Amygdala (tissue), 56 donors: ENCODE measurements at regions not wholly inside any gene's neighbourhood (a gene's known extent, or its start where the extent isn't known, plus 50 kb on each side); places are given as distances from the start of the nearest gene placed in this dataset.
"Not testable (repeated sequence)": the region's sequence is repeated elsewhere in the genome, so short reads cannot be mapped to it uniquely, and the experiment has no call there.

ENCODE experiments used
- DNase-seq, 56 donors: peaks; one replicate each; lab custom pipeline; 2025; lab: John Stamatoyannopoulos, UW

DNA sequence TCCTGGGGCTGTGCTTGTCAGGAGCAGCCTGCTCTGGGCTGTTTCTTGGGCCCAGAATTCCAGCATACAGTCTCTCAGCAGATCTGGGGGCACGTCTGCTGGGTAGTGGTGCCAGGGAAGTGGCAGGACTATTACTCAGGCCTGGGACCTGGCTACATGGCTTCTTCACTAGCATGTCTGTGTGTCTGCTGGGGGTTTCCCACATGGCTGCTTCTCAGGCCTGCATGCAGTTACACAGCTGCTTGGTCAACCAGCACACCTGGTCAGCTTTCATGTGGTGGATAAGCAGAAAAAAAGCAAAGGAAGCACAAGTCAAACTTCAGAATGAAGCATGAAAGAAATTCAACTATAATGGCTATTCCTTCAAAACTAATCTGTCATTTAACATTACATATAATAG lies 316.2 kb upstream of the NOX3 start:
- no peak for DNase-seq

DNA sequence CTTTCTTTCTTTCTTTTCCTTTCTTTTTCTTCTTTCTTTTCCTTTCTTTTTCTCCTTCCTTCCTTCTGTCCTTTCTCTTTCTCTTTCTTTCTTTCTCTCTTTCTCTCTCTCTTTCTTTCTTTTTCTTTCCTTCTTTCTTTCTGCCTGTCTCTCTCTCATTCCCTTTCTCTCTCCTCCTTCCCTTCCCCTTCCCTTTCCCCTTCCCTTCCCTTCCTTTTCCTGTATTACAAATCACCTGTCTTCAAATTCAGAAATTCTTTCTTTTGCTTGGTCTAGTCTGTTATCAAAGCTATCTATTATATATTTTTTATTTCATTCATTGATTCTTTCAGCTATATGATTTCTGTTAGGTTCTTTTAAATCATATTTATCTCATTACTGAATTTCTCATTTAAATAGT lies 315.2 kb upstream of the NOX3 start:
- DNase-seq: no peak

DNA sequence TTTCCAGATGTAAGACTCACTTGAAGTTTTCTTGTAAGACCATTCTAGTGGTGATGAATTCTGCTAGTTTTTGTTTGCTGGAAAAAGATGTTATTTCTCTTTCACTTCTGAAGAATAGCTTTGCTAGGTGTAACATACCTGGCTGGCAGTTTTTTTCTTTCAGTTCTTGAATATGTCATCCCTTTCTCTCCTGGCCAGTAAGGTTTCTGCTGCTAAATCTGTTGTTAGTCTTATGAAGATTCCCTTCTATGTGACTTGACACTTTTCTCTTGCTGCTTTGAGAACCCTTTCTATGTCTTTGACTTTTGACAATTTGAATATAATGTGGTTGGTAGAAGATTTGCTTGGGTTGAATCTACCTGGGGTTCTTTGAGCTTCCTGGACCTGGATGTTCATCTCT lies 314.7 kb upstream of the NOX3 start:
- no peak for DNase-seq

DNA sequence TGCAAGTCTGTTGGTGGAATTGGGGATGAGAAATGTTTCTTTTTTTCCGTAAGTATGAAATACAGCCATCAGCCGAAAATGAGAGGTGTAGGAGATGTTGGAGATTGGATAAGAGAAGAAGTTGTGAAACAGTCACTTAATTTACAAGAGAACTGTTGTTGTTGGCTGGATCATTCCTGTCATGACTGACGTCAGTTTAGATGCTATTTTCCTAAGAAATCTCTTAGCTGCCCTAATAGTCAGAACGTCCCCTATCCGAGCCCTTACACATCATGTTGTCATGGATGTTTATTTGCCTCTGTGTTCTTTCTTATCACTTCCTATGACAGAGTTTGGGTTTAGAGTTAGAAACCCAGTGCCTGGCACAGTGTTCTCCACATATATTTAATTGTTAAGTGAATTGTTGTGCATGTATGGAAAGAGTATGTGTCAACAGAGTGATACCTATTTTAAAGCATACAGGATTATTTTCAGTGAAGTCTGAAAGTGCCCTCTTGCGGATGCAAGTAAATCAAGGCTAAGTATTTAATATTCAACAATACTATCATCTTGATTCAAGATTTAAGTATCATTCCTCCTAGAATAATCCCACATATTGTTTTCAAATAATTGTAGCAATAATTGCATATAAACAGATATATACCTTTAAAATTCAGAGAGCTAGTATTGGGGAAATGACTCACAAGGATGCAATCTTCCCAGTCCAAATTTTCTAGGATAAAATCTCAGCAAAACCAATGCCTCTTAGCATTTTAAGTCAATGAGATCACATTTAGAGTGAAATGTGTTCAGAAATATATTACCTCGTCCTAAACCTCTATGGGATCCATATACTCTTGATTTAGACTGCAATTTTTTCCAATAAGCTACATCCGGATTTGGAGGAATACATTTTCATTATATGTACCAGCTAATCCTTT lies 309.9 kb upstream of the NOX3 start:
- DNase-seq: no peak

DNA sequence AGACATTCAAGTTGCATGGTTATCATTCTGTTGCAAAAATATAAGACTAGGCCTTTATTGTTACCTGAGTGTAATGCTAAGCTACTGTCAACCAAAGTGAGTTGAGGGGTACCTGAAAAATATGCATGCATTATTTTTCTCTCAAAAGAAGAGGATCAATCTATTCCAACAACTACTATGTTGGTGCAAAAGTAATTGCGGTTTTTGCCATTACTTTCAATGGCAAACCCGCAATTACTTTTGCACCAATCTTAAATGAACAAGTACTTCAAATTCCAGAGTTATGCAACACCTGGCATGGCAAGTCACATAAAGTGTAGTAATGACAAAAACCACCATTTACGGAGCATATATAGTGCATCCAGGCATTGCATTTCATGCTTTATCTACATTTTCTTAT lies 307.0 kb upstream of the NOX3 start:
- no peak for DNase-seq

DNA sequence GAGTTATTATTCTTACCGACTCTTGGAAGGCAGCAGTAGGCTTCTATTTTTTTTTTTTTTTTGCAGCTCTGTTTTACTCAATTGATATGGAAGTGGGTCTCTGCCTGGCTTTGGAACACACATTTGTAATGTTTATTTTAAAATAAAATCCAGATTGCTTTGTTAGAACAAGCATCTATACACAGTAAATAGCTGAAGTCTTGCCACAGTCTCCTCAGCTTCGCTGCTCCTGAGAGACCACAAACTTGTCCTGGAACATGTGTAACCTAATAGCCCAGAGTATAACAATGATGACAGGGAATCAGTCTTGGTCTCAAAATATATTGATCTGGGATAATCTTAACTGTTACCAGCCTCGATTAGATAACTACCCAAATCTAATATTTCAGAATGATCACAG lies 299.8 kb upstream of the NOX3 start:
- DNase-seq: no peak

DNA sequence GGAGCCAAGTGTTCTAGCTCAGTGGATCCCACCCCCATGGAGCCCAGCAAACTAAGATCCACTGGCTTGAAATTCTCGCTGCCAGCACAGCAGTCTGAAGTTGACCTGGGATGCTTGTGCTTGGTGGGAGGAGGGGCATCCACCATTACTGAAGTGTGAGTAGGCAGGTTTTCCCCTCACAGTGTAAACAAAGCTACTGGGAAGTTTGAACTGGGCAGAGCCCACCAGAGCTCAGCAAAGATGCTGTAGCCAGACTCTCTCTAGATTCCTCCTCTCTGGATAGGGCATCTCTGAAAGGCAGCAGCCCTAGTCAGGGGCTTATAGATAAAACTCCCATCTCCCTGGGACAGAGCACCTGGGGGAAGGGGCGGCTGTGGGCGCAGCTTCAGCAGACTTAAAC lies 293.1 kb upstream of the NOX3 start:
- not testable (repeated sequence) for DNase-seq

DNA sequence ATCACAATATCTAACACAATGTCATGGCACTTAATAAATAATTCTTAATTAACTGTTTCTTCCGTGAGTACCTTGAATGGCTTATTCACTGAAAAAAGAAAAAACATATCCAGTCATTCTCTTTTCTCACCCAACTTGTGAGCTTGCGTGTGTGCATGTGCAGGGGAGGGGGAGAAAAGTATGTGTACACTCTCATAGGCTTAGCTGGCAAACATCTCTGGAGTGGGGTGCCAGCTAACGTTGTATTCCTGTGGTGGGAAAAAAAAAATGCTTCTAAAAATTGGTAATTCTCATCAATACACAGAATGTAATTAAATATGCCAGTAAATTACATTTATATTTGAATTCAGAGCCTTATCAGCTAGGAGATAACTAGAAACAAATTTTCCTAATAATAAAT lies 291.9 kb upstream of the NOX3 start:
- no peak for DNase-seq

DNA sequence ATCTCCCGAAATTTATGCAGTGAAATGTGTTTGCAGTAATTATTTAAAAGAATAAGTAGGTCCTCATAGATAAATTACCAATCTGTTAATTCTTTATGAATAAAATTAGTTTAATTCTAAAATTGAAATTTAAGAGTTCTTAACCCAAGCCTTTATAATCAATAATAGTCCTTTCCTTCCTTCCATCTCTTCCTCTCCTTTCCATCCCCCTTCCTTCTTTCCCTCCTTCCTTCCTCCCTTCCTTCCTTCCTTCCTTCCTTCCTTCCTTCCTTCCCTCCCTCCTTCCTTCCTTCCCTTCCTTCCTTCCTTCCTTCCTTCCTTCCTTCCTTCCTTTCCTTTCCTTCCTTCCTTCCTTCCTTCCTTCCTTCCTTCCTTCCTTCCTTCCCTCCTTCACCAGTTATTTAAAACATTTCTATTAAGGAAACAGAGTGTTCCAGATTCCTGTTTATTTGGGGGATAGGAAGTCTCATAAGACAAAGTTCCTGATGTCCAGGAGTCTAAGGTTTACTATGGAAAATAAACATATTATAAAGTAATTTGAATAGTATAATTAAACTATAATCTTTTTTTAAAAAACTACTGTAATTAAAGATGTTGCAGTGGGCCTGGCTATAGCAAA lies 285.3 kb upstream of the NOX3 start:
- no peak for DNase-seq

DNA sequence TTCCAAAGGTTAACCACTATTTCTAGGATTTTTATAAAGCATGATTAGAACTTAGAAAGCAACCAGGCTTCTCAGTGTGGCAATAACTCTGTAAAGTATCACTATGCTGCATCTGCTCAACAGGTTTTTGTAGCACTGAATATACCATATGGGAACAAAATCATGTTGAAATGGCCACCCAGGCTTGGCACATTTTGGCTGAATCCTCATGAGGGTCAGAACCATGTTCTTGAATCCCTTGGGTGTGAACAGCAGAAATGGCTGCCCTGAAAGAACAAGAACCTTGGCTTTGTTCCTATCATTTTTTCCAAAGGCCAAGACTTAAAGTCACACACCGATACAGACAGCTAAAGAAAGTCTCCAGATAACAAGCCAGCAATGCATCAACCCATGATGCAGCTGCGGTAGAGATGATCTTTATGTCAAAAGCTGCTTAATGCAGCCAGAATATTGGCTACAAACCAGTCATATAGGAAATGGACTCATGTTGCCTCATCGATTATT lies 283.0 kb upstream of the NOX3 start:
- DNase-seq: no peak

DNA sequence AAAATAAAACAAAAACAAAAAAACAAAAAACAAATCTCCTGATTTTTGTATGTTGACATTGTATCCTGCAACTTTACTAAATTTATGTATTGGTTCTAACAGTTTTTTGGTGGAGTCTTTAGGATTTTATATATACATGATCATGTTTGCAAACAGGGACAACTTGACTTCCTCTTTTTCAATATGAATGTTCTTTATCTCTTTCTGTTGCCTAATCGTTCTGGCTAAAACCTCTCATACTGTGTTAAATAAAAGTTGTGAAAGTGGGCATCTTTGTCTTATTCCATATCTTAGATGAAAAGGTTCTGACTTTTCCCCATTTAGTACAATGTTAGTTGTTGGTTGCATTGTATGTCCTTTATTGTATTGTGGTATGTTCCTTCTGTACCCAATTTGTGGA lies 261.7 kb upstream of the NOX3 start:
- no peak for DNase-seq

DNA sequence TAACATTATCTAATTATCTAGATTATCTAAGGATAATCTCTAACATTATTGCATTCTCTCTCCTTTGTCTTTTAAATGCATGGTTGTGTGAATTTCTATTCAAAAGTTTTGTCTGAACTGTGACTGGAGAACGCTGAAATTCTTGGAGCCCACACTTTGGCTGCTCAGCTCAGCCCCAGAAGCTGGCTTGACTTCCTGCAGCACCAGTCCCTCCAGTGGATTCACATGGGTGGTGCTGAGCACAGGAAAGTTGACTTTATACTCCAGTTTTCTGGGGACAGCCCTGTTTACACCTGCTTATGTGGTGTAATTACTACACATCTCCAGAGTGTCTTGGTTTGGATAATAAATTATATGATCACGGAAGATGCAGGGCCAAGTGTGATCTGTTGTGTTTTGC lies 255.1 kb upstream of the NOX3 start:
- DNase-seq: no peak

DNA sequence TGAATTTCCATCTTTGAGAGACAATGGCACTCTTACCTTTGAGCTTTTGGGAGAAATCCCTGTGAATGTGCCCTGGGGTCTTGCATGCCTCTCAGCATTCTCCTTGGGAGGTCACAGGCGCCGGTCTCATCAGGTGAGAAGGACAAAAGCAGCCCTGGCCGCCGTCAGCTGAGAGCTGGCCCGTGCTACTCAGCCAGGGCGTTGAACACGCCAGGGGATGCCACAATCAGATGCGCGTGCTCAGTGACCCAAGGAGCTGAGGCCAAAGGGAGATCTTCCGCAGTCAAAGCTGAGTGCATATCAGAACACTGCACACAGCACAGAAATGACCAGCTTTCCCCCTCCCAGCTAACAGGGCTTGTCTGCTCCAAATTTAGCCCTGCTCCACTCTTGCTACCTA lies 253.6 kb upstream of the NOX3 start:
- DNase-seq: no peak

DNA sequence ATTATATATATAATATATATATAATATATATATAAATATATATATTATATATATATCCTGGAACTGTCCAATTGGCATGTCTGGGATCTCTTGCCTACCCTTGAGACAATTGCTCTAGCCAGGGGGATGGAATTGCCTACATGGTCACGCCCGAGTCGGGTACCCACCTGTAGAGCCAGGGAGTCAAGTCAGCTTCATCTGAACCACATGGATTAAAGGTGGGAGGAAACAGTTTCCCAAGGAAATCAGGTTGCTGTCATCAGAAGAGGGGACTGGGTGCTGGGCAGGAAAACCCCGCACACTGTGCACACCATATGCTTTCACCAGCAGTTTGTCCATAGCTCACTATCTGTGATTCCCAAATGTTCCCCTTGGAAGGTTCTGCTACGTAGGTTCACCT lies 252.5 kb upstream of the NOX3 start:
- no peak for DNase-seq

DNA sequence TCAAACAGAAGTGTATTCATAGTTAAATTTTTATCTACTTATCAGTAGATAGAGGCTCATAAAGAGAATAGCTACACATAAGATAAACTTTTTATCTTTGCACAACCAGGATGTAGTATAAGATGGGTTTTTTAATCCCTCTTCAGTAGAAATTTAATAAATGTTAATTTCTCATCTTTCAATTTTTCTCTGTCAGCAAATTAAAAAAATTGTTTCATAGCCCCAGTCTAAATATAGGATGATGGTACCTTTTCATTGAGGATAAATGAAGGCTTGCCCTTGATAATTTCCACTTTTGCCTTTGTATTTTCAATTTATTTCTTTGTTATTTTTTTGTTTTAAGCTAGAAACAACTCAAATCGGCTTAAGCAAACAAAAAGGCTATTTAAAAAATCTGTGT lies 251.2 kb upstream of the NOX3 start:
- no peak for DNase-seq

DNA sequence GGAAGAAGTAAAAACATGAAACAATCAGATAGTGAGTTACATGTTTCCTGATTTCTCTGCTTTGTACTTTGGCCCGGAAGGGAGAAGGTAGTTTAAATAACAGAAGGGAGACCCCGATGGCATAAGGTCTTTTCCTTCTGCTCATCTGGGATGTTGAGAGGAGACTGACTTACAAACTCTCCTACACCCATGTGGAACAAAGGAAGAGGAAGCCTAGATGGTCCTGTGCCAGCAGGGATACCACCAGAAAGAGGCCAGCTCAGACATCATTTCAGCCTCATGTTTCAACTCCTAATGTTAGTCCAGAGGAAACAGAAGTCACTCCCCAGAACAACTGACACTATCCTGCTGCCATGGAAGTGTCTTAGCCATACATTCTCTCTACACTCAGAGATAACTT lies 250.7 kb upstream of the NOX3 start:
- DNase-seq: no peak

DNA sequence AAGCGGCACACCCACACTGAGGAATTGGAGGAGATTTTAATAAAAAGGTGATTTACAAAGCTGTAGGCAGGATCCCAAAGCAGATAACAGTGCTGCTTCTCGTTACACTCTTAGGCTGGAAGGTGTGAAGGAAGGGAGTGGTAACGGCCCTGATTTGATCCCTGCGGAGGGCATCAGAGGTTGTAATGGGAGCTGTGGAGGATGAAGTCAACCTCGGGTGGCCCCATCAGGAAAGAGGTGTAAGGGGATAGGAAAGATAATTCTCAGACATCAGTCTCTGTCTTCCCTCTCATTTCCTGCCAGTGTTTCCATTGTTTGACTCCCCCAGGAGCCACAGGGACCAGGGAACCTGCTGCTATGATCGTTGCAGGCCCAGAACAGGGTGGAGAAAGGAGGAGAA lies 245.7 kb upstream of the NOX3 start:
- no peak for DNase-seq

DNA sequence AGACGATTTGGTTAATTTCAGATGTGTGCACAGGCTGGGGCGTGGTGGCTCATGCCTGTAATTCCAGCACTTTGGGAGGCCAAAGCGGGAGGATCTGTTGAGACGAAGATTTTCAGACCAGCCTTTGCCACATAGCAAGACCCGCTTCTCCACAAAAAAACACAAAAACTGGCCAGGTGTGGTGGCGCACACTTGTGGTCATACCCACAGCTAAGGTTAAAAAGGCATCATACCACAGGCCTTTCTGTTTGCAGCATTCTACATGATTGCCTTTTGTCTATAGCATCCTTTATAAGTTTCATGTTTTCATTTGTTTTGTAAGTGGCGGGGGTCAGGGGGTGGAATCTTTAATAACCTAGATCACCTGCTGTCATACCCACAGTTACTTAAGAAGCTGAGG lies 239.9 kb upstream of the NOX3 start:
- DNase-seq: no peak

DNA sequence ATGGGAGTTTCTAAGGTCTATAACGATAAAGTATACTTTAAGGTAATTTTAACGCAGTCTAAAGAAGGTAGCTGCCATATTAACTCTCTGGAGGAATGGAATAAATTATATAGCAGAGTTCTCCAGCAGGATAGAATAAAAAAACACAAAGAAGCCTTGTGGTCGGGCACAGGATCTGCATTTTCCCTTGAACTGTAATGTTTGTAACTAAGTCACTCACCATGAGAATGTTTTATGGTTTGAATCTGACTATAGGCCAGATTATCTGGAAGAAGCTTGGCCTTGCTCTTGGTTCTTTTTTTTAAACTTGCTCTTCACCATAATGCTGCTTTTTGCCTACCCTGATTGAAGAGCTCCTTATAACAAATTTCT lies 238.8 kb upstream of the NOX3 start:
- no peak for DNase-seq

DNA sequence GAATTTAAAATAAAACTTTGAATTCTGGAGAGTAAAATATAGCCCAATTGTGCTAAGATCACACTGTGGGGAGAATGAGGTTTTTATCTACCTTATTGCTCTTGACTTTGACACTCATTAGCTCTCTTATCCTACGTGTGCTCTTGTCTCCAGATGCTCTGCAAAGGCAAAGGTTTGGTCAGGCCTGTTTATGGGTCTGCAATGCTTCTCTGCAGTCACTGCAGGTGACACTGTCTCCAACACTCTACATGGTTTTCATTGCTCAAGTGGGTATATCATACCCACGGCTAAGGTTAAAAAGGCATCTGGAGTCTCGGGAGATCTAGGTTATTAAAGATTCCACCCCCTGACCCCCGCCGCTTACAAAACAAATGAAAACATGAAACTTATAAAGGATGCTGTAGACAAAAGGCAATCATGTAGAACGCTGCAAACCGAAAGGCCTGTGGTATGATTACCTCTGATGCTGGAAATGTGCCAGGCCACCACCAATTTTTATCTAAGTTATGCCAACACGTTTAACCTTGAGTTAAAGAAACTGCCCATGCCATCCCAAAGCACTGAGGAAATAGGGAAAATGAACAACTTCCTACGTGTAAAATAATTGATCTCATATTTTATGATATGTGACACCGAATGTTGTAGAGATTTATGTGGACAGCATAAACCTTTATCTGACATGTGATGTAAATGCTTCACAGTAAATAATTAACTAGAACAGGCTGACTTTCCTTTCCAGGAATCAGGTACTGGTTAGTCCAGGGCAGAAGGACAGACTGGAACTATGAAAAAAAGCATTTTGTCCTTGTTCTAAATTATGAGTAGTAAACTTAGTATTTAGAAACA lies 238.2 kb upstream of the NOX3 start:
- DNase-seq: no peak

DNA sequence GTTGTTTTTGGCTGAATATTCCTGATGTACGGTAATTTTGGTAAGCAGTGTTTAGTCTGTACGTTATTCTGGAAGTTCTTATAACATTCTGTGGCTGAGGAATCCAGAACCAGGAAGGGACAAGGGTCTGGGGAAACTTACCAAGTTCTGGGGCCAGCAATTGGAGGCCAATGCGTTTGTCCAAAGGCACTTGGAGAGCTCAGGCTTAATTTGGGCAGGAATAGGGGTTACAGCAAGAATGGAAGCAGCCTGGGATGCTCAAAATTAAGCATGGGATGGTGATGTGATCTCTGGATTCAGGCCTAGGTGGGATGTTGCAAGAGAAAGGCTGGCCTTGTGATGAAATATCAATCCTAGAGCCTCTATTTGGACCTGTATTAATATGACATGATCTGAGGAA lies 235.2 kb upstream of the NOX3 start:
- DNase-seq: no peak
